ENCODE measurements at regions not wholly inside any gene's neighbourhood (a gene's known extent, or its start where the extent isn't known, plus 50 kb on each side); places are given as distances from the start of the nearest gene placed in this dataset.

GRCh38 chr1:229803626-229804217 lies 177.7 kb downstream of the URB2 start:
- TF ChIP-seq CTCF (IDR thresholded peaks at IDR 0.05; ENCODE audit: low read depth, low read length): no peak
- DNase-seq (ENCODE audit: extremely low read depth, low read depth): no peak

GRCh38 chr1:229808272-229808671 lies 182.2 kb downstream of the URB2 start:
- DNase-seq (ENCODE audit: extremely low read depth, low read depth): no peak
- no peak for TF ChIP-seq CTCF (IDR thresholded peaks at IDR 0.05; ENCODE audit: low read depth, low read length)

- TF ChIP-seq CTCF (IDR thresholded peaks at IDR 0.05; ENCODE audit: low read depth, low read length): no peak
- no peak for DNase-seq (ENCODE audit: extremely low read depth, low read depth)
These were observed 184.1 kb downstream of the URB2 start for GRCh38 chr1:229810140-229810539.

- DNase-seq (ENCODE audit: extremely low read depth, low read depth): no peak
- TF ChIP-seq CTCF (IDR thresholded peaks at IDR 0.05; ENCODE audit: low read depth, low read length): no peak
These were observed 184.9 kb downstream of the URB2 start for GRCh38 chr1:229810961-229811360.

- DNase-seq (ENCODE audit: extremely low read depth, low read depth): no peak
These were observed 186.1 kb downstream of the URB2 start for GRCh38 chr1:229812148-229812547.

GRCh38 chr1:229812693-229813092 lies 186.6 kb downstream of the URB2 start:
- no peak for TF ChIP-seq CTCF (IDR thresholded peaks at IDR 0.05; ENCODE audit: low read depth, low read length)
- no peak for DNase-seq (ENCODE audit: extremely low read depth, low read depth)

More at GRCh38 chr1:229812148-229812547, 186.1 kb downstream of the URB2 start:
- TF ChIP-seq CTCF (IDR thresholded peaks at IDR 0.05; ENCODE audit: low read depth, low read length): no peak

- DNase-seq (ENCODE audit: extremely low read depth, low read depth): no peak
- TF ChIP-seq CTCF (IDR thresholded peaks at IDR 0.05; ENCODE audit: low read depth, low read length): no peak
These were observed 189.0 kb downstream of the URB2 start for GRCh38 chr1:229815076-229815475.
